Pulmonary artery endothelial cell (primary cell): ENCODE measurements at regions not wholly inside any gene's neighbourhood (a gene's known extent, or its start where the extent isn't known, plus 50 kb on each side); places are given as distances from the start of the nearest gene placed in this dataset.
"Not testable (repeated sequence)": the region's sequence is repeated elsewhere in the genome, so short reads cannot be mapped to it uniquely, and the experiment has no call there.

Source experiments
- DNase-seq: peaks from one replicate; pipeline ENCODE4 v3.0.0-alpha.2; 2011; ENCODE audit warnings: low read depth, low spot score

DNA sequence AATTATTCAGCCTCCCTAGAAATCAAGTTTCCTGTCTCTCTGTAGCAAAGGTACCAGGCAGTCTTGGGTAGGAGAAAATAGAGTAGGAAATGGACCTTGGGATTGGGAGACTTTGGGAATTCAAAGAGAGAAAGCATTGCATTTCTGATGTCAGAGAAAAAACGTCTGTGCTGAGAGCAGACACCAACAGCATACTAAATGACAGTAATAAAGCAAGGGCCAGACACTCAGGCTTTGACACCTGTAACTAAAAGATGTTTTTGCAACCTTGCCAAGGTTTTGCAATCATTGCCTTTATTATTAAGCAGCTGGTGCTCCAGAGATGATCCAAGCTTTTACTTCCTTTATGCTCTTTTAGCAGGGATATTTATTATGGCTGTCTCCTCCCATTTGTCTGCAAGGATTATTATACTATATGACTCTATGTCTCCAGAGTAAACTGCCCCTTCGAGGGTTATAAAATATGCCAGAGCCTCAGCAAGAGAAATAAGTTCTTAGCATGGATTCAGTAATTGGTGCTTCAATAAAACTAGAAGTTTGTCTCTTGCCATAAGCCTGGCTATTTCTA lies 85.2 kb upstream of the GRAMD1B start:
- DNase-seq, result no peak

GRCh38 chr11:123344188-123344587 lies 85.9 kb upstream of the GRAMD1B start:
- DNase-seq, result not testable (repeated sequence)

DNA sequence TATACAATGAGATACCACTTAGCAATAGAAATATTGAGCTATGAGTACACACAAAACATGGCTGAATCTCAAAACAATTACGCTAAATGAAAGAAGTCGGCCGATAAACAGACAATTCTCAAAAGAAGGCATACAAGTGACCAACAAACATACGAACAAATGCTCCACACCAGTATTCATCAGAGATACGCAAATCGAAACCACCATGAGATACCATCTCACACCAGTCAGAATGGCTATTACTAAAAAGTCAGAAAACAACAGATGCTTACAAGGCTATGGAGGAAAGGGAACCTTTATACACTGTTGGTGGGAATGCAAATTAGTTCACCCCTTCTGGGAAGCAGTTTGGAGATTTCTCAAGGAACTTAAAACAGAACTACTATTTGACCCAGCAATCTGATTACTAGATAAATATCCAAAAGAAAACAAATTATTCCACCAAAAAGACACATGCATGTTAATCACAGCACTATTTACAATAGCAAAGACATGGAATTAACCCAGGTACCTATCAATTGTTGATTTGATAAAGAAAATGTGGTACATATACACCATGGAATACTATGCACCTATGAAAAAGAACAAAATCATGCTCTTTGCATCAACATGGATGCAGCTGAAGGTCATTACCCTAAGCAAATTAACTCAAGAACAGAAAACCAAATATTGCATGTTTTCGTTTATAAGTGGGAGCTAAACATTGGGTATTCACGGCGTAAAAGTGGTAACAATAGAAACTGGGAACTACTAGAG lies 90.9 kb upstream of the GRAMD1B start:
- no peak for DNase-seq

DNA sequence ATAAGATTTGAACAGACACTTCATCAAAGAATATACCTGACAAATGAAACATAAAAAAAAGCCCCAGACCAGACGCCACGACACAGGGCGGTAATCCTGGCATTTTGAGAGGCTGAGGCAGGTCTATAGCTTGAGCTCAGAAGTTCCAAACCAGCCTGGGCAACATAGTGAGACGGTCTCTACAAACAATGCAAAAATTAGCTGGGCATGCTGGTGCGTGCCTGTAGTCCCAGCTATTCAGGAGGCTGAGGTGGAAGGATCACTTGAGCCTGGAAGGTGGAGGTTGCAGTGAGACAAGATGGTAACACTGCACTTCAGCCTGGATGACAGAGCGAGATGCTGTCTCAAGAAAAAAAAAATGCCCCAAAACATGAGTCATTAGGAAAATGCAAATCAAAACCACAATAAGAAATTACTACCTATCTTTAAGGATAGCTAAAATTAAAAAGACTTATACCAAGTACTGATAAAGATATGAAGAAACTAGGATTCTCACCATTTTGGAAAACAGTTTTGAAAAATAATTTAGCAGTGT lies 91.7 kb upstream of the GRAMD1B start:
- no peak for DNase-seq

DNA sequence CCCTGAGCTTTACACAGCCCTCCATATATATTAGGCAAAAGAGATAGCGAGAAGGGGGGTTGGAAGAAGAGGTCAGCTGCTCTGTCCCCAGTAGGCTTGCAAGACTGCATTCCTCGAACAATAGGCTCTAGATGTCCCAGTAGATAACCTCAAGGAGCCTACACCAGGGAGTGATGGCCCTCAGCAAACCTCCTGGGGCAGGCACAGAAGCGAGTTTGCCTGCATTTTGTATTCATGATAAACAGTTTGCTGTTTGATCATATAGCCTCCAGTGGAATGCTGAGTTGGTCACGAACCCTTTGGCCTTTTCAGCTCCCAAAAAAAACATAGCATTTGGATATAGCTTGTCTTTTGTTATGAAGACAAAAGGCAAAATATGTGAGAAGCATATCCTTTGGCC lies 95.1 kb upstream of the GRAMD1B start:
- no peak for DNase-seq

GRCh38 chr11:123332577-123332976 lies 97.5 kb upstream of the GRAMD1B start:
- DNase-seq, result not testable (repeated sequence)

GRCh38 chr11:123330948-123331347 lies 99.1 kb upstream of the GRAMD1B start:
- DNase-seq, result no peak

- no peak for DNase-seq
These were observed 99.6 kb upstream of the GRAMD1B start for GRCh38 chr11:123330471-123330870.

GRCh38 chr11:123330071-123330470 lies 100.0 kb upstream of the GRAMD1B start:
- DNase-seq, result no peak

DNA sequence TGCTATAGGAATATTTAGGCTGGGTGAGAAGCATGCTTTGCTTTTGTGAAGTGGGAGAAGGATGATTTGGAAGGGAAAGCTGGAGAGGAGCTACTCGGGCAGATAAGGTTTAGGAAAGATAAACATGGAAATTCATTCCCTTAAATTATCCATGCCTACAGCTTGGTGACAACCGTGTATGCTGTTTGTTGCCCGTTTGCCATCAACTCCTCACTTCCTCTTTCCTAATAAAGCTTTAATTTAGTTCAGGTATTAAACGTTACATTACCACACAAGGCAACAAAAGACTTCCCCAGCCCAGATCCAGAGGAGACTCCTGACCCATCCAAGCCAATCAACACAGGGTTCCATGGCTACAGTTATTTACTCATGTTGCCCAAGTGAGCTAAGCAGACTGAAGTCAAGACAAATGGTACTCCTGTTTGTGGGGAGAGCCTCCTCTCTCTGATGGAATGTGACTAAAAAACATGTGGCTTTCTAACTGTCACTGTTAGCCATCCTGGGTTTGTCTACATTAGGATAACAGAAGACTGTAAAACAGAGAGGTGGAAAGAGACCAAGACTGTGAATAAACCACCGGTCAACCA lies 101.7 kb upstream of the GRAMD1B start:
- DNase-seq, result no peak

GRCh38 chr11:123325533-123325932 lies 104.5 kb upstream of the GRAMD1B start:
- no peak for DNase-seq

DNA sequence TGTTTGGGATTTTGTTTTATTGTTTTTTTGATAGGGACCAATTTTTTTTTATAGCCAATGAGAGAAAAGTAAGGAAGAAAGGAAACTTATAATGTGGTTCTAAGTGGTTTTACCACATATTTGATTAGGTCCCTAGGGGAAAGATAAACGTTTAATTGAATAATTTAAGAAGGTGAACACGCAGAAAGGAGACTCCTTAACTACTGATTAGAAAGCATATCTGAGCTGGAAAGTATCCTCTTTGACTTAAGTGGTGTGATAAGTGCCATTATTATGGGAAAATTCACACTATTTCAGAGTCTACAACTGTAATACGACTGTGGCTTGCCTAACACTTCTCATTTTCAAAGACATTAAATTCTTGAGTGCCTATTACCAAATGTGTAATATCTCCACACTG lies 106.5 kb upstream of the GRAMD1B start:
- no peak for DNase-seq

DNA sequence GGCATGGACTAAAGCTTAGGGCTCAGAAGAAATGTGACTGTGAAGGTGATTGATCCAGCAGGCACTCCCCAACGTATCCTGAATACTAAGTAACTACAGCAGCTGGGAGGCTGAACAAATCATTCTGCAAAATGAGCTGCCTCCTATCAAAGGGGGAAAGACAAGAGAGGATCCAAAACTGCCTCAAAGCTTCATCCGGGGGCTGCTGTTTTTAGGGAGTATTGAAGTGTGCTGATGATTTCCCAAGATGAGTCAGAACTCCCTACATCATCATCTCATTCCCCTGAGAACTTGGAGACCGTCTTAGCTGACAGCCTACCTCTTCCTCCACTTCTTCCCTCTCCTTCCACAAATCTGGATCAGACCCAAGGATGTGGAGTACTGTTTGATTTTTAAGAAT lies 108.4 kb upstream of the GRAMD1B start:
- no peak for DNase-seq

DNA sequence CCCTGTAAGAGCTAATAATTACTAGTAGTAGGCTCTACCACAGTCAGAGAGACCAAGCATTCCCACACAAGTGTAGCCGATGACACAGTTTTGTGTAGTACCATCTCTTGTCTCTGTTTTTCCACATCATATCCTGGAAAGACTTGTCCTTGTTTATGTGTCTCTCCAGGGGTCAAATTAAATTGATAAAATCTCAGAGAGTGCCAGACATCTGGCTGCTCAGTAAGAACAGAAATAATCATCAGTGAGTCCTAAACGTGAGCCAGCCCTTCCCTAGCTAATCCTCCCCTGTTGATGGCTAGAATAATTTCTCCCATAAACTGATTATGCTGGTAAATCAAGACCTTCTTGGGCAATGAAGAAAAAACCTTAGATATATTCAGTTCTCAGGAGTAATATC lies 111.4 kb upstream of the GRAMD1B start:
- no peak for DNase-seq

DNA sequence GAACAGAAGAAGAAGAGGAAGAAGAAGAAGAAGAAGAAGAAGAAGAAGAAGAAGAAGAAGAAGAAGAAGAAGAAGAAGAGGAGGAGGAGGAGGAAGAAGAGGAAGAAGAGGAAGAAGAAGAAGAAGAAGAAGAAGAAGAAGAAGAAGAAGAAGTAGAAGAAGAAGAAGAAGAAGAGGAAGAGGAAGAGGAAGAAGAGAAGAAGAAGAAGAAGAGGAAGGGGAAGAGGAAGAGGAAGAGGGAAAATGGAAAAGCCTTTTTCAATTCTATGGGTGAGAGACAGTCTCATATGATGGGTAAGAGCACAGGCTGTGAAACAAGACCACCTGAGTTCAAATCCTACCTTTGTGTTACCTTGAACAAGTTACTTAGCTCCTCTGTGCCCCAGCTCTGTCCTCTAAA lies 111.9 kb upstream of the GRAMD1B start:
- not testable (repeated sequence) for DNase-seq

- DNase-seq, result no peak
These were observed 114.1 kb upstream of the GRAMD1B start for GRCh38 chr11:123316003-123316402.

- DNase-seq, result no peak
These were observed 115.1 kb upstream of the GRAMD1B start for GRCh38 chr11:123314972-123315371.

DNA sequence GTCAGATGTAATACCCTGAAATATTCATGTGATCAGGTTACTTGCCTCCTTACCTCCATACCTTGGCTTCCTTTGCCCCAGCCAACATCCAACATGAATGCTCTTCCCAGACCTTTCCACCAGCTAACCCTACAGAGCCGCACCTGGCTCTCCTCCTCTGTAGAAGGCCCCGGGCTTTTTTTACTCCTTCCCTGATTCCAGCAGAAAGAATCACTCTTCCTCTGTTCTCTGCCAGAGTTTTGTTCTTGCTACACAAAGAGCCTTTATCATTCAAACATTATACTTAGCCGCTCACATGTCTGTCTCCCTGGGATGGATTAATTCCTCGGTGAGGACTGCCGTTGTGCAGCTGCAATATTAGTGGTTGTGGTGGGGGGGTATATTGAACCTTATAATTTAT lies 116.8 kb upstream of the GRAMD1B start:
- no peak for DNase-seq

DNA sequence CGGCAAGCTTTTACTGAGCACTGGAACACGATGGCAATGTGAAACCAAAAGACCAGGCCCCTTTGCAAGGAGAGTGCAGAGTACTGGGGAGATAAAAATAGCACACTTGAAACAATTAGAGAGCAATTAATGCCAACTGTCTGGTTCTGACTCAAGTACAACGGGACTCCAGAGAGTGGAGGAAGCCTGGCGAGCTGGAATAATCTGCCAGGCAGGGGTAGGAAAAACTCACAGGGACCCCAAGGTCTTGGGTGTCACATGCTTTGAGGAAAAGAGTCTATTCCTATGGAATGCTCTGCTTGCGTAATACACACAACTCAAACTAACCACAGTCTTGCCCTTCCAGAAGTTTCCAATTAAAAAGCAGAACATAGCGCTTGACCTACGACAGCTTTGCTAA lies 113.0 kb upstream of the CLMP start:
- DNase-seq, result no peak

- DNase-seq, result no peak
These were observed 112.2 kb upstream of the CLMP start for GRCh38 chr11:123307276-123307675.

GRCh38 chr11:123306531-123306930 lies 111.5 kb upstream of the CLMP start:
- no peak for DNase-seq

- DNase-seq, result no peak
These were observed 110.7 kb upstream of the CLMP start for GRCh38 chr11:123305601-123306375.
